PC-9 (cell line): ENCODE measurements at regions not wholly inside any gene's neighbourhood (a gene's known extent, or its start where the extent isn't known, plus 50 kb on each side); places are given as distances from the start of the nearest gene placed in this dataset.

Experiments
- EZH2 ChIP-seq: fragments of 200-600 bp; sonication (generic); IDR thresholded peaks from 2 replicates; pipeline ENCODE4 v1.8.0; 2017; ENCODE audit warnings: antibody characterized with exemption, low read depth
- TF ChIP-seq, protein P1 (sequence below): fragments of 200-600 bp; sonication (generic); conservative IDR thresholded peaks from 2 replicates; pipeline ENCODE4 v1.6.1; 2017; ENCODE audit warnings: mixed run types, antibody characterized with exemption, mild to moderate bottlenecking, moderate library complexity

DNA sequence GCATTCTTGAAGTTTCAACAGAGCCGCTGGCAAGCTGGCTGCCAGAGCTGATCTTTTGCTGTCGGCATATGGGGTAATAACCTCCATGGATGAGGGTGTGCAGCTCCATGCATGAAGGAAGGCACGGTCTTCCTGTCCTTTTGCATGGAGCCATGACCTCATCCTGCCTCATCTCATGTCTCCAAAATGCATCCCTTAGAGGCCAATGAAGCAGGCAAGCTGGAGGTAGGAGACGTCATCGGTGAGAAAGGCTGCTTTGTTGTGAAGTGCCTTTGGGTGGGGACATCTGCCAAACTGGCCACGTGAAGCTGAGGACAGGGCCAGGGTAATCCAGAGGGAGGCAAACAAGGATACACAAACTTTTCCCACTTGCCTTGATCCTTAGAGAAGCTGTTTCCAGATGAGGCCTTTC is 161.5 kb upstream of the TBX20 start:
- TF ChIP-seq, protein P1, sequence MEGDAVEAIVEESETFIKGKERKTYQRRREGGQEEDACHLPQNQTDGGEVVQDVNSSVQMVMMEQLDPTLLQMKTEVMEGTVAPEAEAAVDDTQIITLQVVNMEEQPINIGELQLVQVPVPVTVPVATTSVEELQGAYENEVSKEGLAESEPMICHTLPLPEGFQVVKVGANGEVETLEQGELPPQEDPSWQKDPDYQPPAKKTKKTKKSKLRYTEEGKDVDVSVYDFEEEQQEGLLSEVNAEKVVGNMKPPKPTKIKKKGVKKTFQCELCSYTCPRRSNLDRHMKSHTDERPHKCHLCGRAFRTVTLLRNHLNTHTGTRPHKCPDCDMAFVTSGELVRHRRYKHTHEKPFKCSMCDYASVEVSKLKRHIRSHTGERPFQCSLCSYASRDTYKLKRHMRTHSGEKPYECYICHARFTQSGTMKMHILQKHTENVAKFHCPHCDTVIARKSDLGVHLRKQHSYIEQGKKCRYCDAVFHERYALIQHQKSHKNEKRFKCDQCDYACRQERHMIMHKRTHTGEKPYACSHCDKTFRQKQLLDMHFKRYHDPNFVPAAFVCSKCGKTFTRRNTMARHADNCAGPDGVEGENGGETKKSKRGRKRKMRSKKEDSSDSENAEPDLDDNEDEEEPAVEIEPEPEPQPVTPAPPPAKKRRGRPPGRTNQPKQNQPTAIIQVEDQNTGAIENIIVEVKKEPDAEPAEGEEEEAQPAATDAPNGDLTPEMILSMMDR = no peak
- no peak for TF ChIP-seq EZH2
